GM12878 (cell line): ENCODE measurements at regions not wholly inside any gene's neighbourhood (a gene's known extent, or its start where the extent isn't known, plus 50 kb on each side); places are given as distances from the start of the nearest gene placed in this dataset.
A peak's percentile ranks its signal among the peaks of the same experiment; 100 is the strongest.

Experiments
- ATAC-seq: fragments of 200-7000 bp; cut with Tn5 transposase; 3 replicates; pipeline ENCODE4 v1.9.1; 2020; ENCODE audit warnings: mild to moderate bottlenecking, moderate library complexity
- BruUV-seq: library from RNA; stranded (reverse); fragments of 400-500 nt; replicated peaks from 2 replicates; lab custom pipeline; 2021; lab: Mats Ljungman, UMichigan
- CTCF ChIA-PET: fragments of 300-600 bp; sonication (Branson Sonifier 250); formaldehyde crosslinking; extraction: SDS; loops from one replicate; lab custom pipeline; 2021; ENCODE audit warnings: inconsistent platforms; lab: Yijun Ruan, JAX
- POLR2A ChIA-PET: fragments of 350-600 bp; formaldehyde crosslinking; extraction: SDS; loops from one replicate; lab custom pipeline; 2021; ENCODE audit warnings: inconsistent platforms; lab: Charles Lee
- RAD21 ChIA-PET: fragments of 300-600 bp; sonication (Branson Sonifier 250); formaldehyde crosslinking; loops from one replicate; lab custom pipeline; 2023; ENCODE audit warnings: antibody characterized with exemption; ENCODE audit not compliant: unreplicated experiment; lab: Charles Lee
- SMC1A ChIA-PET: fragments of 300-600 bp; sonication (Branson Sonifier 250); formaldehyde crosslinking; loops from one replicate; lab custom pipeline; 2023; ENCODE audit not compliant: unreplicated experiment, uncharacterized antibody; lab: Charles Lee
- DNase-seq: peaks from one replicate; pipeline ENCODE4 v3.0.0-alpha.2; 2011; ENCODE audit warnings: low read depth, low spot score
- FAIRE-seq: peaks from 3 replicates; lab custom pipeline; 2011; peaks lifted over from hg19 to GRCh38; lab: Jason Lieb, UNC
- H2AFZ ChIP-seq: 2 replicates; pipeline ENCODE4 v1.6.0; 2011; ENCODE audit warnings: low read depth, low read length, control low read depth; ENCODE audit not compliant: control insufficient read depth
- H3K27ac ChIP-seq: 2 replicates; pipeline ENCODE4 v1.5.1; 2011; ENCODE audit warnings: control low read depth; ENCODE audit not compliant: control insufficient read depth, insufficient read depth
- H3K27me3 ChIP-seq, 2 experiments: replicated peaks in 1 of 2; 2 replicates each; pipeline versions ENCODE4 v1.6.0 to v1.6.1; 2011; ENCODE audit warnings: low read length in 1 of 2; ENCODE audit not compliant: control insufficient read depth in 2 of 2, insufficient read depth in 2 of 2
- H3K36me3 ChIP-seq, 2 experiments: 2 replicates each; pipeline ENCODE4 v1.5.1; 2011; ENCODE audit warnings: low read length in 1 of 2; ENCODE audit not compliant: control insufficient read depth in 2 of 2, insufficient read depth in 2 of 2
- H3K4me1 ChIP-seq: 2 replicates; pipeline ENCODE4 v1.6.1; 2011; ENCODE audit warnings: mild to moderate bottlenecking, low read length, moderate library complexity, mixed read lengths; ENCODE audit not compliant: control insufficient read depth, insufficient read depth
- H3K4me2 ChIP-seq: 2 replicates; pipeline ENCODE4 v1.6.0; 2011; ENCODE audit warnings: control low read depth; ENCODE audit not compliant: control insufficient read depth, insufficient read depth
- H3K4me3 ChIP-seq: fragments of 200-600 bp; sonication (generic); 2 replicates; pipeline ENCODE4 v1.5.1; 2016
- H3K79me2 ChIP-seq: 2 replicates; pipeline ENCODE4 v1.6.0; 2011; ENCODE audit warnings: low read length; ENCODE audit not compliant: control insufficient read depth, insufficient read depth
- H3K9ac ChIP-seq: 2 replicates; pipeline ENCODE4 v1.8.0; 2011; ENCODE audit warnings: low read length, control low read depth, mixed read lengths; ENCODE audit not compliant: control insufficient read depth, insufficient read depth
- H3K9me3 ChIP-seq: replicated peaks from 3 replicates; pipeline ENCODE4 v1.5.1; 2011; ENCODE audit warnings: mild to moderate bottlenecking, low read length; ENCODE audit not compliant: control insufficient read depth, insufficient read depth
- H4K20me1 ChIP-seq: 2 replicates; pipeline ENCODE4 v1.6.0; 2011; ENCODE audit not compliant: control insufficient read depth, insufficient read depth
- BCL11A ChIP-seq: IDR thresholded peaks from 2 replicates; pipeline ENCODE4 v1.6.1; 2011; ENCODE audit warnings: low read depth, low read length
- BCLAF1 ChIP-seq: fragments of 450-650 bp; IDR thresholded peaks from 2 replicates; pipeline ENCODE4 v1.6.1; 2017; ENCODE audit warnings: antibody characterized with exemption, mild to moderate bottlenecking, moderate library complexity
- CTCF ChIP-seq, 3 experiments: IDR thresholded peaks in 2 of 3; conservative IDR thresholded peaks in 1 of 3; 2 replicates each; pipeline ENCODE4 v1.5.1; 2011; ENCODE audit warnings: low read depth in 3 of 3, low read length in 3 of 3, mild to moderate bottlenecking in 3 of 3, control low read depth in 2 of 3, moderate library complexity in 2 of 3, inconsistent platforms in 1 of 3, mixed read lengths in 1 of 3; ENCODE audit not compliant: control insufficient read depth in 2 of 3, insufficient read depth in 1 of 3; ENCODE audit errors: extremely low read depth in 1 of 3
- DPF2 ChIP-seq: fragments of 450-650 bp; IDR thresholded peaks from 2 replicates; pipeline ENCODE4 v1.6.1; 2017; ENCODE audit warnings: mild to moderate bottlenecking
- RAD21 ChIP-seq: IDR thresholded peaks from 2 replicates; pipeline ENCODE4 v1.6.1; 2011; ENCODE audit warnings: mild to moderate bottlenecking, low read depth, low read length, moderate library complexity; ENCODE audit not compliant: insufficient read depth
- SMC3 ChIP-seq: IDR thresholded peaks from 2 replicates; pipeline ENCODE4 v1.6.1; 2011; ENCODE audit warnings: low read length, improper control_type of control experiment, borderline replicate concordance
- TARDBP ChIP-seq: IDR thresholded peaks from 2 replicates; pipeline ENCODE4 v1.6.1; 2016; ENCODE audit warnings: borderline replicate concordance
- ZNF384 ChIP-seq: IDR thresholded peaks from 2 replicates; pipeline ENCODE4 v1.6.1; 2012; ENCODE audit warnings: low read depth, mild to moderate bottlenecking, low read length, improper control_type of control experiment, borderline replicate concordance
- WGBS: methylation state at CpG from one replicate; pipeline ENCODE4 v1.1.6; 2016; ENCODE audit warnings: low lambda C conversion rate; ENCODE audit not compliant: insufficient replicate concordance, insufficient coverage; ENCODE audit errors: missing lambda C conversion rate; 5-methylcytosine and 5-hydroxymethylcytosine counted together
- in situ Hi-C: fragments of 300-500 bp; cut with MboI; formaldehyde crosslinking; loops from 9 replicates; pipeline ENCODE4 v1.14.3; 2018; ENCODE audit warnings: mixed read lengths
- intact Hi-C: fragments of 100-400 bp; cut with micrococcal nuclease; formaldehyde crosslinking; loops from one replicate; pipeline ENCODE4 v1.14.2; 2022; ENCODE audit not compliant: unreplicated experiment
- TF ChIP-seq, protein P1 (sequence below): fragments of 450-650 bp; formaldehyde crosslinking; IDR thresholded peaks from 2 replicates; pipeline ENCODE4 v1.4.0; 2022; ENCODE audit warnings: mild to moderate bottlenecking, moderate library complexity

DNA sequence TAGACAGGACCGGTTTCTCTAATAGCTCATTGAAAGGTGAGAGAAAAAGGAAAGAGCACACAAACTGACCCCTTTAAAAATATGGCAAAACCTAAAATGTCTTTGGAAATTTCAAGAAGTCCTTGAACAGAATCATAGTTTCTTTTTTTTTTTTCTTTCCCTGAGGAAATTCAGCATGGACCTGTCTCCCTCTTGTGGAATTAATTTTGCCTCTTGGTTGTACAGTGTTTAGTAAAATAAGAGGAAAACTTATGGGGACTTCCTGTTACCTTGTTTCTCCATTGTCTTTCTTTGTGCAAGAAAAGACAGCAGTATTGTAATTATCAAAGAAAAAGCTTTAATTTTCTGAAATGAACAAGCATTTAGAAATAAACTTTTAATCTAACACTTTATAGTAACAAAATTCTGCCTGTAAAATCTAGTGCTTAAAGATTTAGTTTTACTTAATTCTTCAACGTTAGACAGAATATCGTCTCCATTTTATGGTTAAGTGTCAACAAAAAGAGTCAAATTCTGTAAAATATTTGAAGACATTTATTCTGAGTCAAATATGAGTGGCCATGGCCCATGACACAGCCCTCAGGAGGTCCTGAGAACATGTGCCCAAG lies 176.3 kb upstream of the NABP1 start:
- intact Hi-C loops, result no loop called here
- POLR2A ChIA-PET, result no interaction called here
- CTCF ChIA-PET, result interaction anchor here (0.6 to 1.1 kb wide), 8 partner anchors 8 to 661 kb away, joined by 3 to 5 read pairs (median 4); no protein-coding TSS in a partner anchor

More for the DNA sequence above, 176.3 kb upstream of the NABP1 start:
- SMC1A ChIA-PET, result interaction anchor here (0.6 to 1.4 kb wide), 6 partner anchors 16 to 1804 kb away, joined by 3 to 4 read pairs (median 3); no protein-coding TSS in a partner anchor
- H3K4me2 ChIP-seq, result no peak overlapping the region
- ATAC-seq (no peak), FAIRE-seq (no peak), DNase-seq (no peak)
- H4K20me1 ChIP-seq, result no peaks in the 10 kb centered on the region
- H3K27ac ChIP-seq, result no peak overlapping the region
- H3K36me3 ChIP-seq, result no peaks in the 10 kb centered on the region
- TF ChIP-seq RAD21 (peak; percentile 45), DPF2 (no peak), BCLAF1 (no peak), BCL11A (no peak), ZNF384 (peak; percentile 47; the same call in 1 of the 2 replicates), TARDBP (no peak), SMC3 (peak; percentile 22; the same call in 1 of the 2 replicates), CTCF (IDR thresholded peaks at IDR 0.05 in 2 of 3, conservative IDR thresholded peaks at IDR 0.05 in 1 of 3; ENCODE audit: control insufficient read depth in 2 of 3, extremely low read depth in 1 of 3, insufficient read depth in 1 of 3, low read depth in 3 of 3, low read length in 3 of 3) (peak in 1 of 3 experiments; percentile 15; a peak in 1 of 6 replicates)
- TF ChIP-seq, protein P1, sequence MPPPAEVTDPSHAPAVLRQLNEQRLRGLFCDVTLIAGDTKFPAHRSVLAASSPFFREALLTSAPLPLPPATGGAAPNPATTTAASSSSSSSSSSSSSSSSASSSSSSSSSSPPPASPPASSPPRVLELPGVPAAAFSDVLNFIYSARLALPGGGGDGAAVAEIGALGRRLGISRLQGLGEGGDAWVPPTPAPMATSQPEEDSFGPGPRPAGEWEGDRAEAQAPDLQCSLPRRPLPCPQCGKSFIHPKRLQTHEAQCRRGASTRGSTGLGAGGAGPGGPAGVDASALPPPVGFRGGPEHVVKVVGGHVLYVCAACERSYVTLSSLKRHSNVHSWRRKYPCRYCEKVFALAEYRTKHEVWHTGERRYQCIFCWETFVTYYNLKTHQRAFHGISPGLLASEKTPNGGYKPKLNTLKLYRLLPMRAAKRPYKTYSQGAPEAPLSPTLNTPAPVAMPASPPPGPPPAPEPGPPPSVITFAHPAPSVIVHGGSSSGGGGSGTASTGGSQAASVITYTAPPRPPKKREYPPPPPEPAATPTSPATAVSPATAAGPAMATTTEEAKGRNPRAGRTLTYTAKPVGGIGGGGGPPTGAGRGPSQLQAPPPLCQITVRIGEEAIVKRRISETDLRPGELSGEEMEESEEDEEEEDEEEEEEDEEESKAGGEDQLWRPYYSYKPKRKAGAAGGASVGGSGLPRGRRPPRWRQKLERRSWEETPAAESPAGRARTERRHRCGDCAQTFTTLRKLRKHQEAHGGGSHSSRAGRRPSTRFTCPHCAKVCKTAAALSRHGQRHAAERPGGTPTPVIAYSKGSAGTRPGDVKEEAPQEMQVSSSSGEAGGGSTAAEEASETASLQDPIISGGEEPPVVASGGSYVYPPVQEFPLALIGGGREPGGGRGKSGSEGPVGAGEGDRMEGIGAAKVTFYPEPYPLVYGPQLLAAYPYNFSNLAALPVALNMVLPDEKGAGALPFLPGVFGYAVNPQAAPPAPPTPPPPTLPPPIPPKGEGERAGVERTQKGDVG (CRISPR knock-in tag), result no peak
- no TSS peak for BruUV-seq
- no peak overlapping the region for H3K9ac ChIP-seq
- no peak overlapping the region for H2AFZ ChIP-seq
- RAD21 ChIA-PET, result interaction anchor here (0.8 kb wide), 1 partner anchor 311 kb away, joined by 3 read pairs; no protein-coding TSS in a partner anchor
- H3K4me1 ChIP-seq, result no peaks in the 10 kb centered on the region
- H3K9me3 ChIP-seq, result no peaks in the 10 kb centered on the region
- no peaks in the 10 kb centered on the region; a peak in 2 of 4 replicates for H3K27me3 ChIP-seq
- no peaks in the 10 kb centered on the region for H3K79me2 ChIP-seq
- H3K4me3 ChIP-seq, result no peak overlapping the region
- WGBS, result 28% methylated on average over 3 of the region's 3 CpGs
- in situ Hi-C loops, result no loop called here
